ENCODE measurements at regions not wholly inside any gene's neighbourhood (a gene's known extent, or its start where the extent isn't known, plus 50 kb on each side); places are given as distances from the start of the nearest gene placed in this dataset.

DNA sequence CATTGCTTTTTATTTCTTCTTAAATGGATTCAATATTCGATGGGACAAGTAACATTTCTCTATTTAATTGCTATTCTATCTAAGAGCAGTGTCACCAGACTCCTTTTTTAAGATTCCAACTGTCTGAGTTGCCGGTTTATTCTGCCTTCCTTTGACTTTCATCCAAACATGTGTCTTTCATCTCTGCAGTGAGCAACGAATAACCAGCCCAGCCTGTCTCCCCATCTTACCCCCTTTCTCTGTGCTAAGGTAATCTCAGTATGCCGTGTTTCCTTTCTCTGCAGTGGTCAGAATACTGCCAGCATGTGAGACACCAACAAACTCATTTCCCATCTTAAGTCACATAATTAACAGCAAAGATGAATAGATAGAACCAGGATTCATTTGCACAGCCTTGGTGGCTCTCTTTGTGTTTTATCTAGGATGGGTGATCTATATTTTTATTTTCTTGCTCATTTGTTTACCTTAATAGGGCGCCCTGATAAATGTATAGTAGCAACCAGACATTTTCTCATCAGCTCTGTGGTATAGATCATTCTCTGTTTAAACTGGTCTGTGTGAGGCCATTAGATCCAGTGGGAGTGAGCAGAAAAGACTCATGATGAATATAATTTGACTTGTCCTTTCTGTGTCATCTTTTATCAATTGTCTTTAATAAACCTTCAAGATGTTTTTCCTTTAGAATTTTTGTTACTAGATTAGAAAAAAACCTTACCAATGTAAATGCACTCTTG is 394.8 kb upstream of the IGFBP7 start:
- H3K27ac Mint-ChIP-seq = no peak overlapping the region
- no peaks in the 10 kb centered on the region for H3K36me3 Mint-ChIP-seq
- no peaks in the 10 kb centered on the region for H3K4me1 Mint-ChIP-seq
- H3K27me3 Mint-ChIP-seq = no peaks in the 10 kb centered on the region
- no peak for DNase-seq
- H3K9me3 Mint-ChIP-seq = peaks cover 0 to 4% (median 2%) of the 10 kb centered on the region in 7 donors
- ATAC-seq (ENCODE audit: low read depth in 2 of 2) = no peak
- H3K4me3 Mint-ChIP-seq = no peak overlapping the region

DNA sequence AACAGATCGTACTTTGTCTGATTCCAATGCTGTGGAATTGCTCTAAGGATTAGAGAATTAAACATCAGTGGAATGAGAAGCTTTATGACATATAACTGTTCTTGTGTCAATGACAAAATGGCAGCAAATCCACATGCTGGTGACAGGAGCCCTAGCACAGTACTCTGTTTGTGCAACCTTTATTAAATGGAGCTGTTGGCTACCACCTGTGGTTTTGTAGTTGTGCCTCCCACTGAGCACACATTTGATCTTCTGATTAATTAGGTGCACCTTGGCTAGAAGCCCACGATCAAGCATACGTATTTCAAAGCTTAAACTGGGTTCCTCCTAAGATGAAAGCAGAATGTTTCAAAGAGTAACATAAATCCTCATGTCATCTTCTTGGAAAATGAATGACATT is 394.0 kb upstream of the IGFBP7 start:
- DNase-seq (no peak), ATAC-seq (ENCODE audit: low read depth in 2 of 2) (no peak)
- Mint-ChIP-seq H3K9me3 (peaks cover 0 to 5% (median 2%) of the 10 kb centered on the region in 7 donors), H3K27ac (peak overlapping the region in 1 of 6 donors; percentile 18), H3K4me1 (no peaks in the 10 kb centered on the region), H3K36me3 (no peaks in the 10 kb centered on the region), H3K4me3 (no peak overlapping the region), H3K27me3 (no peaks in the 10 kb centered on the region)

DNA sequence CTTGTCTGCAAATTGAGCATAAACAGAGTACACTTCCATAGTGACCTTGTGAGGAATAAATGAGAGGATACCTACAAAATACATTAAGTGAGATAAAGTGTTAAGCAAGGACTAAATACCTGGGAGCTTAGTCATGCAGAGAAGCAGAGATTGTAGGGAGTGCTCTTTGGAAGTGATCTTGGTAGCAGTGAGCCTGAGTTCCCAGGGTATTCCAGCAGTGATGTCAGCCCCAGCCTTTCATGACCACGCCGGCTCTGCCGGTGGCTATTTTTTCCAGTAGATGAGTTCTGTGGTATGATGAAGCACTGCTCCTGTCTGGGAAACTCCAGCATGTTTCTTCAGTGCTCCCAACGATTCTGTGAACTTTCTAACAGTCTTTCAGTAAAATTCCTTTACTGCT is 391.5 kb upstream of the IGFBP7 start:
- H3K4me1 Mint-ChIP-seq = no peaks in the 10 kb centered on the region

DNA sequence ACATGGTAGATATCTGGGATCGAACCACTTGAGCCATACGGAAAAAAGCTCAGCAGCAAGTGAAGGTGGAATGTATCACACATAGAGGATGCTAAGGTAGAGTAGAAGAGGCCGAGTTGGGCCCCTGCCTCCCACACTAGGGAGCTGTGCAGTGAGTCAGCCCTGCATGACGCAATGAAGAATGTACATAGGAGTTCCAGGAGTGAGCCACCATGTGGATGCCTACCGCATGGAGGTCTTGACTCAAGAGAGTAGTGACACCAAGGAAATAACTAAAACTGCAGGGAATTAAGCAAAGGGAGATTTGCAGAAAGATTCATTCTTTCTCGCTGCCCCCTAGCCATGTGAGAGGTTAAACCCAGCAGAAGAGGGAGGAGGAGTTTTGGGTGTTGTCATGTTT is 389.6 kb upstream of the IGFBP7 start:
- Mint-ChIP-seq H3K9me3 (peaks cover 0 to 11% (median 2%) of the 10 kb centered on the region in 7 donors), H3K27ac (no peak overlapping the region), H3K4me3 (no peak overlapping the region), H3K27me3 (no peaks in the 10 kb centered on the region), H3K36me3 (no peaks in the 10 kb centered on the region), H3K4me1 (no peaks in the 10 kb centered on the region)
- ATAC-seq (ENCODE audit: low read depth in 2 of 2) = no peak
- no peak for DNase-seq

More for the DNA sequence above, 391.5 kb upstream of the IGFBP7 start:
- ATAC-seq (ENCODE audit: low read depth in 2 of 2) (no peak), DNase-seq (no peak)
- Mint-ChIP-seq H3K9me3 (peaks cover 0 to 11% (median 2%) of the 10 kb centered on the region in 7 donors), H3K27ac (no peak overlapping the region), H3K4me3 (no peak overlapping the region), H3K27me3 (no peaks in the 10 kb centered on the region), H3K36me3 (no peaks in the 10 kb centered on the region)

DNA sequence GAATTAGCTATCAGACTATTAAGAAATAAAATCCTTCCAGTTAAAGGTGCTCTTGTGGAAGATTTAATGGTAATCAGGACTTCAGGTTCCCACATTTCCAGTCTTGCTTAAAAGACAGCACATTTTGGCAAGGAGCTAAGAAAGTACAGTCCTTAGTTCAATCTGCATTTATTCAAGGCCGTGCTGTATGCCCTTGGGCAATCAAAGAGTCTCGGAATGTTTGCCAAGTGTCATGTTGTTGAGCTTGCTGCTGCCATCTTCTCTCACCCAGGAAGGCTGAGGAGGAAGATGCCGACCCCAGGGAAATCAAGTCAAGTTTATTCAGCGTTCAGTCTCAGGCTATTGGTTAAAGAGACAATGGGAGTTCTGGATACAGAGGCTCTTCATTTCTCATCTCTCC is 388.1 kb upstream of the IGFBP7 start:
- Mint-ChIP-seq H3K36me3 (no peaks in the 10 kb centered on the region), H3K27me3 (no peaks in the 10 kb centered on the region), H3K4me1 (no peaks in the 10 kb centered on the region), H3K9me3 (peaks cover 0 to 11% (median 2%) of the 10 kb centered on the region in 7 donors), H3K4me3 (no peak overlapping the region), H3K27ac (no peak overlapping the region)
- no peak for ATAC-seq (ENCODE audit: low read depth in 2 of 2)
- no peak for DNase-seq

DNA sequence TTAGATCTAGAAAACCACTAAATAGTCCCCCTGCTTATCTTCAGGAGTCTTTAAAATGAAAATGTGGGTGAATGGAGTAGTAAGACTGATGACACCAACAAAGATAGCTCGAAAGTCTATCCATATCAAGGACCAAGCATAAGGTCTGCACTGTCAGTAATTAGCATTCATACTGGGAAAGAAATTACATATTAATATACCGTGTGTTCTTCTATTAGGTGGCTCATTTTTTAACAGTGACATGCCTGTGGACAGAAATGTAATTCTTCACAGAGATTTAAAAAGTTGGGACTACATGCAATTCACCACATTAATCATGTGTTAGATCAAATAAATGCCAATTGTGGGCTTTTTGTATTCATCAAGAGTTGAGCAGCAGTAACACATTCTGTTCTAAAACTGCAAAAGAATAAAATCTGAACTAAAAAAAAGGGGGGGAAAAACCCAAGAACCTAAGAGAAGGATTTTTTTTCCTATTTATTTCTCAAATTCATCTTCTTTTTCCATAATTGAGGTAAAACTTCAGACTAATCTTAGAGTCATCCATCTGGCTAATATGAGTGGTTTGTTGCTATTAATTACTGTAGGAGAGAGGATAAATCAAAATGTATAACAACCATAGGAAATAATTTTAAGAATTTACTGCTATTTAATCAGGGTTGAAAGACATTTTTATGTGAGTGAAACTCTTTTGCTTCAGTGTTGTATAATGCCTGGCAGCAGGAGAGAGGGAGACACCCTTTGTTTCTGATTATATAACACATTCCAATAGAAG is 386.7 kb upstream of the IGFBP7 start:
- H3K4me3 Mint-ChIP-seq = no peak overlapping the region
- ATAC-seq (ENCODE audit: low read depth in 2 of 2) (no peak), DNase-seq (no peak)
- H3K27me3 Mint-ChIP-seq = no peaks in the 10 kb centered on the region
- no peaks in the 10 kb centered on the region for H3K4me1 Mint-ChIP-seq
- H3K36me3 Mint-ChIP-seq = no peaks in the 10 kb centered on the region
- no peak overlapping the region for H3K27ac Mint-ChIP-seq
- H3K9me3 Mint-ChIP-seq = peaks cover 0 to 11% (median 2%) of the 10 kb centered on the region in 7 donors

DNA sequence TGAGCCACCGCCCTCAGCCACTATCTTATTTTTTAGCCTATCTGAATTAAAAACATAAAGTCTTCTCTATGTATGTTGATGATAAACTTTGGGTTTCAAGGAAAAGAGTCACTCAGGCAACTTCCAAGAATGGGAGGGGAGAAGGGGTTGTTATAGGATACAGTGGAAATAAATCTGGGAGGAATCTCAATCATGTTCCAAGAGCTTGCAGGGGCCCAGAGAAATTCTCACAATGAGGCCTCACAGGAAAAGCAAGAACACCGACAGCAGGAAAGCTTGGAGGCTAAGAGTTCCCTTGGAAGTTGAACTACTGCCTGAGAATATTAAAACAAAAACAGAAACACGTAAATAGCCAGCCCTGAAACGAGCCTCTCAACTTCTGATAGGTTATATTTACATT is 384.6 kb upstream of the IGFBP7 start:
- Mint-ChIP-seq H3K4me1 (no peaks in the 10 kb centered on the region), H3K27me3 (no peaks in the 10 kb centered on the region), H3K36me3 (no peaks in the 10 kb centered on the region), H3K27ac (no peak overlapping the region), H3K4me3 (no peak overlapping the region), H3K9me3 (peaks cover 0 to 10% (median 2%) of the 10 kb centered on the region in 7 donors)
- ATAC-seq (ENCODE audit: low read depth in 2 of 2) (no peak), DNase-seq (no peak)

DNA sequence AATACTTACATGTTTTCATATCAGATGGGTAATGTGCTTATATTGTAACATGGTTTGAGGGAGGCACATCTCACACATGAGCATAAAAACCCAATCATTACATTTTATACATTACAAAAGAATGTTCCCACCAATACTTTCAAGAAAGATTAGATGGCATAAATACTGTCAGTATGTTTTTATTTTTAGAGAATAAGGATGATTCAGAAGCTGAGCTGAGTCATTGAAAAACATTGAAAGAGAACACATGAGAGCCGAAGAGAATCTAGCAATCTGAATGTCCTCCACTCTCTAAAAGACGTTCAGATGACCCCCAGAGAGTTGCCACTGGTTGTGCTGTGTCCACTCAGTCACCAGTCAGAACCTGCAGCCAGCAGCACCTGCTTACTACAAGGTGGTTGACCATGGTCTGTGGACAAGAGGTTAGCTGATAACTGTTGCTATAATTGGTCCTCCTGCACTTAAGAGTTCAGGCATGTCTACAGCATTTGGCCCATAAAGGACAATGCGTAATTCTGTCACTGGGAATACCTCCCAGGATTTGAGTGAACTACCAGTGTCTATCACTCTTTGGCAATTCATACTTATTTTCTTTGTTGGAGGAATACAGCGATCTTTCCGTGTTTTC is 382.2 kb upstream of the IGFBP7 start:
- DNase-seq (no peak), ATAC-seq (ENCODE audit: low read depth in 2 of 2) (no peak)
- Mint-ChIP-seq H3K36me3 (no peaks in the 10 kb centered on the region), H3K27me3 (no peaks in the 10 kb centered on the region), H3K27ac (no peak overlapping the region), H3K4me1 (no peaks in the 10 kb centered on the region), H3K4me3 (no peak overlapping the region), H3K9me3 (peaks cover 0 to 7% (median under 1%) of the 10 kb centered on the region in 7 donors)

DNA sequence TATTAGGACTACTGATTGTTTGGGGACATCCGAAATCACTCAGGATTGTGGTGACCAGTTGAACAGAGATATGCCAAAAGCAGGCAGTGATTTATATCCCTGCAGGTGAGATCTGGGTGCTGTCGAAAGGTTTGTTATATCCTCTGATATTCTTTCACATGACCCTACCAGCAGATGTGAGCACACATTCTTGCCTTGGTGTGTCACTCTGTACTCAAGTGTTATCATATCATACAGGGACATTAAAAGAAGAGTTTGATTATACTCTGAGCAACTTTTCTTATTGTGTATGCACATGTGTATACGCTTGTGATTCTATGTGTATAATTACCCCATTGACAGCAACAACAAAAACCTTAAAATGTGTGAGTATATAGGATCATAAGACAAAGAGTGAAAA is 381.2 kb upstream of the IGFBP7 start:
- ATAC-seq (ENCODE audit: low read depth in 2 of 2) (no peak), DNase-seq (no peak)
- H3K4me1 Mint-ChIP-seq = no peaks in the 10 kb centered on the region
- no peaks in the 10 kb centered on the region for H3K36me3 Mint-ChIP-seq
- H3K27me3 Mint-ChIP-seq = no peaks in the 10 kb centered on the region
- no peak overlapping the region for H3K27ac Mint-ChIP-seq
- no peak overlapping the region for H3K4me3 Mint-ChIP-seq
- H3K9me3 Mint-ChIP-seq = peaks cover 0 to 7% (median 2%) of the 10 kb centered on the region in 7 donors

DNA sequence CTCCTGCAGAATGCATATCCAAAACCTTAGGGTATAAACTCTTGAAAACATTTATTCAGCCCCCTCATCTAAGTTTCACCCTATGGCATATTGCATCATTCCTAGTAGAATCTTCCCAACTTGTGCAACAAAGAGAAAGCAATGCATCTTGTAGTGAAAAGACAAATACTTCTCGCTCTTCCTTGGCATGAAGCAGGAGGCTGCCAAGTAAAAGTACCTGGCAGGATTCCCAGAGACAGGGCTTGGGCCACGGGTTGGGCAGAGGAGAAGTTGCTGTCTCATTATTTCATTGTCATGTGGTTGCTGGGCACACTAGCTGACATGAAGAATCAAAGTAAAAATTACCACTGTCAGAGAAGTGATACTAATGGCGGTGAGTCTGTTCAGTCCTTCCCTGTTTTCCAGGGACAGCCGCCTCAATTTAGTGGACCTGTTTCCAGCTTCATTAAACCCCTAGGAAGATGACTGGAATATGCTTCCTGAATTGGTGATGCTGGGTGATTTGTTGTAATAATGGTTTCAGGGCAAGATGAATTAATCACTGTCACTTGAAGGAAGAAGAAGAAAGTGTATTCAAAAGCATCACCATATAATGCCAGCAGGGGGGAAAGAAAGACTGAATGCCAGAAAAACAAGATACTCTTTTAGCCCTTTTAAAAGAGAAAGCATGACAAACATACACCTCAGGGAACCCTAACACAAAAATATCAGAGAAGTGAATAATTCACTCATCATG is 380.5 kb upstream of the IGFBP7 start:
- Mint-ChIP-seq H3K27me3 (no peaks in the 10 kb centered on the region), H3K9me3 (peaks cover 0 to 7% (median 2%) of the 10 kb centered on the region in 7 donors), H3K36me3 (no peaks in the 10 kb centered on the region), H3K4me3 (no peak overlapping the region), H3K27ac (no peak overlapping the region), H3K4me1 (no peaks in the 10 kb centered on the region)
- ATAC-seq (ENCODE audit: low read depth in 2 of 2) = no peak
- no peak for DNase-seq

DNA sequence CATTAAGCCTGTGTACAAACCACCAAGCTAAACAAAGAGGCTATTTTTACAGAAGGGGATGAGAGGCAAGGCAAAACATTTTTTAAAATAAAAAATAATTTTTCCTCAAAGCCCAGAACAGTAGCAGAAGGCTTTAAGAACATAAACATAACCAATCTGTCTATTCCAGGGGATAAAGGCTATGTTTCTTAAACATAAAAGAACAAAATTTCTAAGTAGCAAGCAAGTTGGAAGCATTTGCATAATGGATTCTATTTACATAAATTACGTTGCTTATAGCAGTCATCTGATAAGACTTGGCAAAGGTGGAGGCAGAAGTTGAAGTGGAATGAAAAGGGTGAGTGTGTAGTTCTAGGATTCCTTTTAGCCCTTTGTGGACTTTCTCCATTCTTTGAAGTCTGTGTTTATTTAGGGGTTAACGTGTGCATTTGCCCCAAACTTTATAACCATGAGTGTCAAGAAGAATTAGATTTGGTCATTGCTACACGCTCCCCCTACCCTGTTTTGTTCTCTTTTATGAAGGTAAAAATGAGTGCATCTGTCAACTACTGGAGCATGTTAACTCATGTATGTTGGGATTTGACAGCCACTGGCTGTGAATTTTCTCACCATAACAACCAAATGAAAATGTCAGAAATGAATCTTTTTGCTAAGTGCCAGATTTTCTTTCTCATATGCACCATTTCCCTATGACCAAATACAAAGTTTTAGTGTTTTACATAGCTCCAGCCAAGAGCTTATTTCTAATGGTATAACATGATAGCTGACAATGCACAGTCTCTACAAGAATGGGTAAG is 378.4 kb upstream of the IGFBP7 start:
- Mint-ChIP-seq H3K27me3 (no peaks in the 10 kb centered on the region), H3K4me1 (no peaks in the 10 kb centered on the region), H3K4me3 (no peak overlapping the region), H3K27ac (no peak overlapping the region), H3K9me3 (peaks cover 0 to 7% (median 3%) of the 10 kb centered on the region in 7 donors), H3K36me3 (no peaks in the 10 kb centered on the region)
- no peak for ATAC-seq (ENCODE audit: low read depth in 2 of 2)
- DNase-seq = no peak

DNA sequence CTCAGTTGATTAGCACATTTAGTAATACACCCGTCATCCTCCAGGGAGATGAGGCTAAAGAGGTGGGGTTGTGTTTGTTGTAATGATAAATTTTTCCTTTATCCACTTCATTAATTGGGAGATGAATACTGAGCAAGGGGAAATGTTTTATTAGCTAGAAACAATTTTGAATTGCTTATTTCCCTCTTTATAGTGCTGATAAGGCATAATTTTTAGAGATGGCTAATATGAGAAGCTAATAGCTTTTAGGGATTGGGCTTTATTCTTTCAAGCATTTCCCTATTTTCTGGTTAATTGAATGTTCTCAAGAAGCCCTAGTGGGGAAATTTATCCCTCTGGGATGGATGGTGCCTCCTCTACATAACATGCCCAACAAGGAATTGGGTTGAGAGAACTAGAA is 365.2 kb upstream of the IGFBP7 start:
- no peaks in the 10 kb centered on the region for H3K36me3 Mint-ChIP-seq
- no peak overlapping the region for H3K27ac Mint-ChIP-seq
- H3K27me3 Mint-ChIP-seq = peaks cover 0 to 3% (median 0%) of the 10 kb centered on the region in 3 donors
- H3K4me3 Mint-ChIP-seq = no peak overlapping the region
- H3K9me3 Mint-ChIP-seq = peaks cover 0 to 15% (median 4%) of the 10 kb centered on the region in 7 donors
- DNase-seq (no peak), ATAC-seq (ENCODE audit: low read depth in 2 of 2) (no peak)
- no peaks in the 10 kb centered on the region for H3K4me1 Mint-ChIP-seq

Data from naive B cell (primary cell).